HCT116 (cell line): ENCODE measurements at regions not wholly inside any gene's neighbourhood (a gene's known extent, or its start where the extent isn't known, plus 50 kb on each side); places are given as distances from the start of the nearest gene placed in this dataset.

ENCODE experiments used
- ATAC-seq: fragments of 200-7000 bp; cut with Tn5 transposase; 2 replicates; pipeline ENCODE4 v1.9.1; 2020; ENCODE audit warnings: mild to moderate bottlenecking, moderate library complexity
- BruUV-seq: library from RNA; stranded (reverse); fragments of 400-500 nt; replicated peaks from 2 replicates; lab custom pipeline; 2021; lab: Mats Ljungman, UMichigan
- CTCF ChIA-PET: fragments of 300-600 bp; sonication (Branson Sonifier 250); formaldehyde crosslinking; loops from one replicate; lab custom pipeline; 2021; ENCODE audit warnings: antibody characterized with exemption; lab: Charles Lee
- POLR2A ChIA-PET: fragments of 300-600, 350-600 bp; sonication (Branson Sonifier 250); formaldehyde crosslinking; loops from one replicate; lab custom pipeline; 2021; ENCODE audit warnings: antibody characterized with exemption; lab: Charles Lee
- RAD21 ChIA-PET, 2 experiments: fragments of 300-600 bp; sonication (Branson Sonifier 250); formaldehyde crosslinking; loops; one replicate each; lab custom pipeline; 2023; ENCODE audit warnings: low total read pairs in 2 of 2; ENCODE audit not compliant: uncharacterized antibody in 2 of 2, unreplicated experiment in 2 of 2, low non-redundant PET in 1 of 2; lab: Charles Lee
- DNase-seq: peaks from one replicate; pipeline ENCODE4 v3.0.0-alpha.2; 2010; ENCODE audit warnings: low read depth, low spot score
- H2AFZ ChIP-seq: fragments of 200-600 bp; shearing (Covaris generic), sonication (generic); 2 replicates; pipeline ENCODE4 v1.6.1; 2017; ENCODE audit warnings: low read depth, mixed run types, mixed read lengths, antibody characterized with exemption, low read length; ENCODE audit not compliant: poor library complexity, severe bottlenecking
- H3K27ac ChIP-seq: 2 replicates; pipeline ENCODE4 v1.5.1; 2012; ENCODE audit warnings: low read depth, low read length
- H3K27me3 ChIP-seq: fragments of 200-600 bp; sonication (generic); 2 replicates; pipeline ENCODE4 v1.6.1; 2016; ENCODE audit warnings: mixed run types, low read length, mixed read lengths; ENCODE audit not compliant: insufficient read depth
- H3K36me3 ChIP-seq, 2 experiments: fragments of 200-500 bp in 1 of 2; fragments of 200-600 bp in 1 of 2; sonication (Bioruptor generic) in 1 of 2; sonication (generic) in 1 of 2; 2 replicates each; pipeline versions ENCODE4 v1.5.1 to v1.6.1; 2014 to 2016; ENCODE audit warnings: low read length in 2 of 2, inconsistent platforms in 1 of 2, mixed read lengths in 1 of 2, mixed run types in 1 of 2; ENCODE audit not compliant: insufficient read depth in 2 of 2, control insufficient read depth in 1 of 2
- H3K4me1 ChIP-seq, 2 experiments: fragments of 200-600 bp in 1 of 2; sonication (generic) in 1 of 2; 2 replicates each; pipeline versions ENCODE4 v1.5.1 to v1.6.1; 2012 to 2017; ENCODE audit warnings: low read length in 2 of 2, inconsistent platforms in 1 of 2, mild to moderate bottlenecking in 1 of 2, mixed read lengths in 1 of 2, mixed run types in 1 of 2, moderate library complexity in 1 of 2; ENCODE audit not compliant: insufficient read depth in 2 of 2, control insufficient read depth in 1 of 2
- H3K4me2 ChIP-seq: fragments of 200-600 bp; sonication (generic); 2 replicates; pipeline ENCODE4 v1.6.1; 2017; ENCODE audit warnings: mixed run types, low read length, mixed read lengths
- H3K4me3 ChIP-seq, 2 experiments: fragments of 200-600 bp in 1 of 2; sonication (generic) in 1 of 2; replicated peaks in 1 of 2; 2 replicates each; pipeline ENCODE4 v1.5.1; 2011 to 2016; ENCODE audit warnings: low read length in 2 of 2, control low read depth in 1 of 2, low read depth in 1 of 2, mild to moderate bottlenecking in 1 of 2, mixed read lengths in 1 of 2, mixed run types in 1 of 2
- H3K79me2 ChIP-seq: fragments of 200-600 bp; sonication (generic); 2 replicates; pipeline ENCODE4 v1.6.1; 2017; ENCODE audit warnings: mild to moderate bottlenecking, mixed run types, low read length, moderate library complexity, mixed read lengths; ENCODE audit not compliant: insufficient read depth
- H3K9ac ChIP-seq: fragments of 200-600 bp; sonication (generic); 2 replicates; pipeline ENCODE4 v1.6.1; 2016; ENCODE audit warnings: low read length, mixed read lengths
- H3K9me2 ChIP-seq: fragments of 200-600 bp; sonication (generic), shearing (Covaris generic); 2 replicates; pipeline ENCODE4 v1.6.1; 2017; ENCODE audit warnings: mixed run types, mild to moderate bottlenecking, moderate library complexity; ENCODE audit not compliant: insufficient read depth
- H3K9me3 ChIP-seq, 2 experiments: fragments of 200-500 bp in 1 of 2; fragments of 200-600 bp in 1 of 2; sonication (Bioruptor generic) in 1 of 2; sonication (generic) in 1 of 2; 2 replicates each; pipeline ENCODE4 v1.6.1; 2014 to 2017; ENCODE audit warnings: low read length in 2 of 2, mixed read lengths in 2 of 2, inconsistent platforms in 1 of 2, low read depth in 1 of 2, mild to moderate bottlenecking in 1 of 2, mixed run types in 1 of 2, moderate library complexity in 1 of 2; ENCODE audit not compliant: control insufficient read depth in 1 of 2, insufficient read depth in 1 of 2
- H4K20me1 ChIP-seq: fragments of 200-600 bp; sonication (generic), shearing (Covaris generic); 2 replicates; pipeline ENCODE4 v1.6.1; 2017; ENCODE audit warnings: mixed run types, mild to moderate bottlenecking, moderate library complexity; ENCODE audit not compliant: insufficient read depth
- CBX3 ChIP-seq: IDR thresholded peaks from 2 replicates; pipeline ENCODE4 v1.6.1; 2012; ENCODE audit warnings: low read depth
- ELF1 ChIP-seq: IDR thresholded peaks from 2 replicates; pipeline ENCODE4 v1.6.1; 2012; ENCODE audit warnings: low read depth, borderline replicate concordance
- EZH2 ChIP-seq: fragments of 200-600 bp; sonication (generic); IDR thresholded peaks from 2 replicates; pipeline ENCODE4 v1.6.1; 2017; ENCODE audit warnings: antibody characterized with exemption, mixed run types
- JUND ChIP-seq: IDR thresholded peaks from 2 replicates; pipeline ENCODE4 v1.6.1; 2012
- POLR2A ChIP-seq: IDR thresholded peaks from 2 replicates; pipeline ENCODE4 v1.7.0; 2011; ENCODE audit warnings: borderline replicate concordance; ENCODE audit not compliant: insufficient read depth, insufficient read length; ENCODE audit errors: extremely low read depth
- REST ChIP-seq: IDR thresholded peaks from 2 replicates; pipeline ENCODE4 v1.6.1; 2012; ENCODE audit warnings: low read depth
- SIN3A ChIP-seq: IDR thresholded peaks from 2 replicates; pipeline ENCODE4 v1.6.1; 2012; ENCODE audit warnings: low read depth
- SP1 ChIP-seq: IDR thresholded peaks from 2 replicates; pipeline ENCODE4 v1.6.1; 2012; ENCODE audit warnings: low read depth
- SRF ChIP-seq: IDR thresholded peaks from 2 replicates; pipeline ENCODE4 v1.6.1; 2012; ENCODE audit warnings: low read depth
- YY1 ChIP-seq: IDR thresholded peaks from 2 replicates; pipeline ENCODE4 v1.6.1; 2011; ENCODE audit warnings: low read length, low read depth, moderate library complexity, mild to moderate bottlenecking; ENCODE audit not compliant: insufficient replicate concordance; ENCODE audit errors: extremely low read depth
- ZFX ChIP-seq: fragments of 450-650 bp; IDR thresholded peaks from 2 replicates; pipeline ENCODE4 v1.6.1; 2017
- intact Hi-C: fragments of 100-400 bp; cut with micrococcal nuclease; formaldehyde crosslinking; loops from 2 replicates; pipeline ENCODE4 v1.10.0; 2022

- POLR2A ChIA-PET, result no interaction called here
- Histone ChIP-seq H4K20me1 (no peaks in the 10 kb centered on the region), H2AFZ (no peak overlapping the region), H3K9me2 (no peaks in the 10 kb centered on the region), H3K4me2 (no peak overlapping the region), H3K79me2 (no peaks in the 10 kb centered on the region), H3K4me3 (no peak overlapping the region), H3K36me3 (no peaks in the 10 kb centered on the region; a peak in 1 of 4 replicates), H3K9me3 (peaks cover 3 to 14% of the 10 kb centered on the region in 2 experiments; a peak in 2 of 4 replicates), H3K27ac (no peak overlapping the region), H3K9ac (no peak overlapping the region), H3K4me1 (no peaks in the 10 kb centered on the region), H3K27me3 (no peaks in the 10 kb centered on the region)
- no TSS peak for BruUV-seq
- intact Hi-C loops, result no loop called here
- DNase-seq, result no peak
- CTCF ChIA-PET, result no interaction called here
- RAD21 ChIA-PET, result no interaction called here
- TF ChIP-seq SP1 (no peak), SRF (no peak), EZH2 (no peak), JUND (no peak), YY1 (no peak), SIN3A (no peak), POLR2A (no peak), CBX3 (no peak), ZFX (no peak), ELF1 (no peak), REST (no peak)
- ATAC-seq, result no peak
Measured at GRCh38 chr21:23281917-23282316, 2283.7 kb downstream of the NCAM2 start.
